8988T (cell line): ENCODE measurements at regions not wholly inside any gene's neighbourhood (a gene's known extent, or its start where the extent isn't known, plus 50 kb on each side); places are given as distances from the start of the nearest gene placed in this dataset.

Experiments used
- DNase-seq: peaks from one replicate; pipeline ENCODE4 v3.0.0; 2011

- DNase-seq: no peak
These were observed 52.6 kb upstream of the DCTD start for GRCh38 chr4:182969651-182970279.

- no peak for DNase-seq
These were observed 51.9 kb upstream of the DCTD start for GRCh38 chr4:182968917-182969650.

GRCh38 chr4:182967403-182967802 is 50.2 kb upstream of the DCTD start:
- no peak for DNase-seq
